Loucy (cell line): ENCODE measurements at regions not wholly inside any gene's neighbourhood (a gene's known extent, or its start where the extent isn't known, plus 50 kb on each side); places are given as distances from the start of the nearest gene placed in this dataset.
"Not testable (repeated sequence)": the region's sequence is repeated elsewhere in the genome, so short reads cannot be mapped to it uniquely, and the experiment has no call there.

Experiments
- H2AFZ ChIP-seq: fragments of 200-600 bp; sonication (generic); 2 replicates; pipeline ENCODE4 v1.6.0; 2016; ENCODE audit warnings: antibody characterized with exemption, mild to moderate bottlenecking, low read length, moderate library complexity
- H3F3A ChIP-seq: fragments of 200-600 bp; 2 replicates; pipeline ENCODE4 v1.6.0; 2016; ENCODE audit warnings: antibody characterized with exemption, low read depth, mild to moderate bottlenecking
- H3K27me3 ChIP-seq: fragments of 200-600 bp; sonication (generic); 2 replicates; pipeline ENCODE4 v1.6.1; 2014; ENCODE audit warnings: low read length, mild to moderate bottlenecking; ENCODE audit not compliant: insufficient read depth, poor library complexity, severe bottlenecking
- H3K36me3 ChIP-seq: fragments of 200-600 bp; sonication (generic); 2 replicates; pipeline ENCODE4 v1.6.1; 2016; ENCODE audit warnings: low read length; ENCODE audit not compliant: insufficient read depth
- H3K4me1 ChIP-seq: fragments of 200-600 bp; sonication (generic); 2 replicates; pipeline ENCODE4 v1.5.1; 2014; ENCODE audit warnings: low read length, mild to moderate bottlenecking; ENCODE audit not compliant: insufficient read depth, poor library complexity, severe bottlenecking
- H3K4me2 ChIP-seq: fragments of 200-600 bp; sonication (generic); 2 replicates; pipeline ENCODE4 v1.6.0; 2014; ENCODE audit warnings: antibody characterized with exemption, low read length, low read depth, mild to moderate bottlenecking; ENCODE audit not compliant: poor library complexity, severe bottlenecking
- H3K4me3 ChIP-seq: fragments of 200-600 bp; sonication (generic); 2 replicates; pipeline ENCODE4 v1.5.1; 2014; ENCODE audit warnings: low read length, mild to moderate bottlenecking, mixed read lengths; ENCODE audit not compliant: poor library complexity, severe bottlenecking
- H3K79me2 ChIP-seq: fragments of 200-600 bp; sonication (generic); 2 replicates; pipeline ENCODE4 v1.6.1; 2014; ENCODE audit warnings: low read length; ENCODE audit not compliant: insufficient read depth
- H3K9ac ChIP-seq: fragments of 200-600 bp; sonication (generic); 2 replicates; pipeline ENCODE4 v1.6.0; 2014; ENCODE audit warnings: mild to moderate bottlenecking, low read depth, low read length, moderate library complexity; ENCODE audit not compliant: poor library complexity, severe bottlenecking
- H3K9me2 ChIP-seq: fragments of 200-600 bp; sonication (generic); replicated peaks from 2 replicates; pipeline ENCODE4 v1.6.1; 2016; ENCODE audit warnings: low read depth, low read length, mixed read lengths
- H3K9me3 ChIP-seq: fragments of 200-600 bp; sonication (generic); 2 replicates; pipeline ENCODE4 v1.6.1; 2014; ENCODE audit warnings: mild to moderate bottlenecking, antibody characterized with exemption, low read length, low read depth; ENCODE audit not compliant: insufficient read depth
- H4K20me1 ChIP-seq: fragments of 200-600 bp; sonication (generic); 2 replicates; pipeline ENCODE4 v1.6.0; 2014; ENCODE audit warnings: antibody characterized with exemption, low read length, mild to moderate bottlenecking; ENCODE audit not compliant: insufficient read depth, poor library complexity, severe bottlenecking
- EZH2phosphoT487 ChIP-seq: fragments of 200-600 bp; IDR thresholded peaks from 2 replicates; pipeline ENCODE4 v1.6.1; 2018; ENCODE audit warnings: antibody characterized with exemption, mild to moderate bottlenecking, moderate library complexity, borderline replicate concordance
- TF ChIP-seq, protein P1 (sequence below): fragments of 200-600 bp; sonication (generic); conservative IDR thresholded peaks from 2 replicates; pipeline ENCODE4 v1.5.1; 2014; ENCODE audit warnings: mild to moderate bottlenecking, antibody characterized with exemption, low read length

DNA sequence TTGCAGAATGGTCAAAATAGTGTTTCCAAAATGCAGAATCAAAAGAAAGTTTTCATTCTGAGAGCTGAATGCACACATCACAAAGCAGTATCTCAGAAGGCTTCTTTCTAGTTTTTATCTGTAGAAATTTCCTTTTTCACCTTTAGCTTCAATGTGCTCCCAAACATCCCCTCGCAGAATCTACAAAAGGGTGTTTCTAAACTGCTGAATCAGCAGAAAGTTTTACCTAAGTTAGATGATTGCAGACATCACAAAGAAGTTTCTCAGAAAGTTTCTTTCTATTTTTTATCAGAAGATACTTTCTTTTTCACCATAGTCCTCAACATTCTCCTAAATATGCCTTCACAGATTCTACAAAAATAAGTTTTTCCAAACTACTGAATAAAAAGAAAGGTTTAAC lies 239.8 kb downstream of the OR4A5 start:
- Histone ChIP-seq H2AFZ (no peak overlapping the region), H3K27me3 (no peaks in the 10 kb centered on the region), H4K20me1 (no peaks in the 10 kb centered on the region), H3K9ac (no peak overlapping the region), H3K4me3 (no peak overlapping the region), H3K4me1 (no peaks in the 10 kb centered on the region), H3K9me3 (no peaks in the 10 kb centered on the region; the same call in 1 of the 2 replicates), H3K9me2 (no peaks in the 10 kb centered on the region), H3K79me2 (no peaks in the 10 kb centered on the region), H3K4me2 (no peak overlapping the region), H3K36me3 (no peaks in the 10 kb centered on the region), H3F3A (no peaks in the 10 kb centered on the region)
- TF ChIP-seq EZH2phosphoT487, result no peak
- TF ChIP-seq, protein P1, sequence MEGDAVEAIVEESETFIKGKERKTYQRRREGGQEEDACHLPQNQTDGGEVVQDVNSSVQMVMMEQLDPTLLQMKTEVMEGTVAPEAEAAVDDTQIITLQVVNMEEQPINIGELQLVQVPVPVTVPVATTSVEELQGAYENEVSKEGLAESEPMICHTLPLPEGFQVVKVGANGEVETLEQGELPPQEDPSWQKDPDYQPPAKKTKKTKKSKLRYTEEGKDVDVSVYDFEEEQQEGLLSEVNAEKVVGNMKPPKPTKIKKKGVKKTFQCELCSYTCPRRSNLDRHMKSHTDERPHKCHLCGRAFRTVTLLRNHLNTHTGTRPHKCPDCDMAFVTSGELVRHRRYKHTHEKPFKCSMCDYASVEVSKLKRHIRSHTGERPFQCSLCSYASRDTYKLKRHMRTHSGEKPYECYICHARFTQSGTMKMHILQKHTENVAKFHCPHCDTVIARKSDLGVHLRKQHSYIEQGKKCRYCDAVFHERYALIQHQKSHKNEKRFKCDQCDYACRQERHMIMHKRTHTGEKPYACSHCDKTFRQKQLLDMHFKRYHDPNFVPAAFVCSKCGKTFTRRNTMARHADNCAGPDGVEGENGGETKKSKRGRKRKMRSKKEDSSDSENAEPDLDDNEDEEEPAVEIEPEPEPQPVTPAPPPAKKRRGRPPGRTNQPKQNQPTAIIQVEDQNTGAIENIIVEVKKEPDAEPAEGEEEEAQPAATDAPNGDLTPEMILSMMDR, result no peak

DNA sequence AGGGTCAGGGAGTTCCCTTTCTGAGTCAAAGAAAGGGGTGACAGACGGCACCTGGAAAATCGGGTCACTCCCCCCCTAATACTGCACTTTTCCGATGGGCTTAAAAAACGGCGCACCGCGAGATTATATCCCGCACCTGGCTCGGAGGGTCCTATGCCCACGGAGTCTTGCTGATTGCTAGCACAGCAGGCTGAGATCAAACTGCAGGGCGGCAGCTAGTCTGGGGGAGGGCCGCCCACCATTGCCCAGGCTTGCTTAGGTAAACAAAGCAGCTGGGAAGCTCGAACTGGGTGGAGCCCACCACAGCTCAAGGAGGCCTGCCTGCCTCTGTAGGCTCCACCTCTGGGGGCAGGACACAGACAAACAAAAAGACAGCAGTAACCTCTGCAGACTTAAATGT lies 240.5 kb downstream of the OR4A5 start:
- not testable (repeated sequence) for H3K79me2 ChIP-seq, H2AFZ ChIP-seq, H3K27me3 ChIP-seq, H3K4me2 ChIP-seq, H3K4me1 ChIP-seq, H3K36me3 ChIP-seq, H3K9ac ChIP-seq, H3F3A ChIP-seq, H3K4me3 ChIP-seq, H3K9me2 ChIP-seq, H4K20me1 ChIP-seq, H3K9me3 ChIP-seq

GRCh38 chr11:54979375-54979774 lies 272.7 kb downstream of the OR4A5 start:
- no peak overlapping the region for H3K4me3 ChIP-seq
- H3K36me3 ChIP-seq, result no peaks in the 10 kb centered on the region
- no peaks in the 10 kb centered on the region for H4K20me1 ChIP-seq
- no peak overlapping the region for H2AFZ ChIP-seq
- no peaks in the 10 kb centered on the region for H3K27me3 ChIP-seq
- H3K9me2 ChIP-seq, result no peaks in the 10 kb centered on the region
- peaks cover 3% of the 10 kb centered on the region; the same call in 1 of the 2 replicates for H3K9me3 ChIP-seq
- no peaks in the 10 kb centered on the region for H3F3A ChIP-seq
- H3K79me2 ChIP-seq, result no peaks in the 10 kb centered on the region
- no peak for TF ChIP-seq EZH2phosphoT487
- TF ChIP-seq, protein P1, result no peak
- H3K4me1 ChIP-seq, result no peaks in the 10 kb centered on the region
- no peak overlapping the region for H3K9ac ChIP-seq
- no peak overlapping the region for H3K4me2 ChIP-seq

GRCh38 chr11:54985731-54986130 lies 276.2 kb upstream of the TRIM48 start:
- Histone ChIP-seq H4K20me1 (no peaks in the 10 kb centered on the region), H3K4me2 (no peak overlapping the region), H3F3A (no peaks in the 10 kb centered on the region), H3K27me3 (no peaks in the 10 kb centered on the region), H3K9me3 (no peaks in the 10 kb centered on the region; the same call in 1 of the 2 replicates), H3K9ac (no peak overlapping the region), H3K4me1 (no peaks in the 10 kb centered on the region), H2AFZ (no peak overlapping the region), H3K4me3 (no peak overlapping the region), H3K36me3 (no peaks in the 10 kb centered on the region), H3K79me2 (no peaks in the 10 kb centered on the region), H3K9me2 (no peaks in the 10 kb centered on the region)
- TF ChIP-seq EZH2phosphoT487, result no peak
- TF ChIP-seq, protein P1, result no peak

- H3K4me3 ChIP-seq, H3K4me1 ChIP-seq, H3K4me2 ChIP-seq, H3K36me3 ChIP-seq, H3F3A ChIP-seq, H3K79me2 ChIP-seq, H2AFZ ChIP-seq, H3K9me2 ChIP-seq, H3K9ac ChIP-seq, H4K20me1 ChIP-seq, H3K27me3 ChIP-seq: not testable (repeated sequence)
- peaks cover 13% of the 10 kb centered on the region; the same call in 1 of the 2 replicates for H3K9me3 ChIP-seq
Observed at GRCh38 chr11:55028837-55029236, 233.1 kb upstream of the TRIM48 start.
